GOT3 (cell line): ENCODE measurements at regions not wholly inside any gene's neighbourhood (a gene's known extent, or its start where the extent isn't known, plus 50 kb on each side); places are given as distances from the start of the nearest gene placed in this dataset.

Source experiments
- DNase-seq: peaks from one replicate; lab custom pipeline; 2025; ENCODE audit warnings: mixed read lengths; lab: John Stamatoyannopoulos, UW

GRCh38 chr10:81784111-81784597 is 90.8 kb upstream of the NRG3 start:
- no peak for DNase-seq

GRCh38 chr10:81792729-81793128 is 82.3 kb upstream of the NRG3 start:
- DNase-seq: no peak

GRCh38 chr10:81806842-81807241 is 68.2 kb upstream of the NRG3 start:
- DNase-seq: no peak

GRCh38 chr10:81814842-81815241 is 60.2 kb upstream of the NRG3 start:
- no peak for DNase-seq

GRCh38 chr10:81817596-81818170 is 57.3 kb upstream of the NRG3 start:
- DNase-seq: no peak

- no peak for DNase-seq
Measured at GRCh38 chr10:81820418-81820817, 54.6 kb upstream of the NRG3 start.
